ENCODE measurements at regions not wholly inside any gene's neighbourhood (a gene's known extent, or its start where the extent isn't known, plus 50 kb on each side); places are given as distances from the start of the nearest gene placed in this dataset.
"Not testable (repeated sequence)": the region's sequence is repeated elsewhere in the genome, so short reads cannot be mapped to it uniquely, and the experiment has no call there.

- no peak for DNase-seq
Measured at GRCh38 chr6:110558575-110558974, 82.2 kb upstream of the SLC22A16 start.

DNA sequence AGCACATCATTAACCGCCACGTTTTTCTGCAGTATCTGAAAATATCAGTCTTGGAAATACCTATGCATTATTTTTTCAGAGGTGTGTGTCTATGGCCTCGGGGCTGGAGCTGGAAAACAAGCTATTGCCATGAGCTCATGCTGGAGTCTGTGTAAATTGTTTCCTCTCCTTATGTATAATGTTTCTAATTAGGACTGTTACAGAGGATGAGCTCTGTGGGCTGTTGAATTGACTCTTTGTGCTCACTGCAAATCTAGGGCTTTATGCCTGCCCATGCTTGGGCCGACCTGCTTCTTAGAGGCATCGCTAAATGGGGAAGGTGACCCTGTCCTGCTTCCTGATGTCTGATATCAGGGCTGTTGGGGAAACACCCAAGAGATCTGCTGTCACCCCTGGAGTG, 80.8 kb upstream of the SLC22A16 start:
- DNase-seq = no peak

DNA sequence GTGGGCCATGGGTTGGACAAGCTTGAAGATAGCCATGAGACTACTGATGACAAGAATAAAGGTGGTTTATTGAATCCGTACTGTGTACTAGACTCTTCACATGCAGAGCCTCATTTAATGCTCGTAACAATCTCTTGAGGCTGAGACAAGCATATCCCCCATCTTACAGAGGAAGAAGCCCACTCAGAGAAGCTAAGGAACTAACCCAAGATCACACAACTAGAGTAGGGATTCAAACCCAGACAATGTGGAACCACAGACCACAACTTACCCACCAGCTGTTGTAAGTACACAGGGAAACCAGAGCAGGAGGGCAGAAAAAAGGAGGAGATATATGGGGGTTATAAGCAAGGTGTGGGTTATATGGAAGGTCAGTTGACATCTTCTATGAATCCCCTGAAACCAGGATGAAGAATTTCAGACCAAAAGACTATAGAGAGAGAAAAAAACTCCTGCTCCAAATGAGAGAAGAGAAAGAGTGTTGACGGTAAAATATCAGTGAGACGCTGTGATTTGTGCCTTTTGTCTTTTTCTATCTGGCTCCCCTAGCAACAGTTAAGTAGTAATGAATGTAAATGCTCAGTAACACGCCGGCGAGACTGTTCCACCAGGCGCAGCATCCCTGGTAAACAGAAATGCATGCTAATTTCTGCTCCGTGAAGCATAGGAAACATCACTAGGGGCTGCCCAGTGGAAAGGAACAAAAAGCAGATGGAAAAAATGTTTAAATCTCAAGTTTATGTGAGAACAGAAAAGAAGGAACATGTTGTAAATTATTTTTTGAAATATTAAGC, 80.1 kb upstream of the SLC22A16 start:
- DNase-seq = no peak

DNA sequence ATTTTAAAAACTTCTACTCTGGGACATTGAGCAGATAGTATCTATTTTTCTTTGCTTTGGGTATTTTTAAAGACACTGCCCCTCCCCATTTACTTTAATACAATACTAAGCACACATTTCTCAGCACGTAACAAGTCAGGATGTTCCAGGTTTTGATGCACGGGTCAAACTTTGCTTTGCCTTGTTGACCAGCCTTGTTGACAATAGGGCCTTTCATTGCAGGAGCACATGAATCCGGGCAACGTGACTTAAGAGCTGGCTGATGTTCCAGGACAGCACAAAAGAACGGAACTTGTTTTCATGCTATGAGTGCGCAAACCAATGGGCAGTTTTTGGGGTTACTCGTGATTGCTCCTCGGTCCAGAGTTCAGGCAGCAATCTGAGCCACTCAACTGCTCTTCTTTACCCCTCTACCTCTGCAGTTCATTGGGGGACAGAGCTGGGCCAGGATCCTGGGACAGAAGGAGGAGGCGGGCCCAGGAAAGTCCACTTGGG, 78.6 kb upstream of the SLC22A16 start:
- DNase-seq = no peak

DNA sequence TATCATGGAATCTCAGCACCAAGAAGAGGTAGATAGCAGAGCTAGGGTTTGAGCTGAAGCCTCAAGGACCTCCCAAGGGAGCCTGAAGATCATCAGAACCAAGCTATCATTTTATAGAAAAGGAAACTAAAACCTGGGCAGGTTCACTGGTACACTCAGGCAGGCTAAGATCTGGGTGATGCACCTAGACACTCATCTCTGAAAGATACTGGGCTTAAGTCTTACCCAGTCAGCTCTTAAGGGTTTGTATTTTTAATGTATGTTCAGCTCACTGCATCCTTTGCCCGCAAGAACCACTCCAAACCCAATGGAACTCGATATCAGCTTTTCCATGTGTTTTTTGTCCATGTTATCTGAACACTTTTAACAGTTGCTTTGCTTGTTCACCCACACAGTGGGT, 78.0 kb upstream of the SLC22A16 start:
- no peak for DNase-seq

- DNase-seq = no peak
Measured at GRCh38 chr6:110552901-110553641, 76.7 kb upstream of the SLC22A16 start.

GRCh38 chr6:110552076-110552475, 75.7 kb upstream of the SLC22A16 start:
- no peak for DNase-seq

- no peak for DNase-seq
Measured at GRCh38 chr6:110551088-110551487, 74.7 kb upstream of the SLC22A16 start.

- DNase-seq = no peak
Measured at GRCh38 chr6:110550353-110550752, 73.9 kb upstream of the SLC22A16 start.

- no peak for DNase-seq
Measured at GRCh38 chr6:110549277-110549676, 72.9 kb upstream of the SLC22A16 start.

DNA sequence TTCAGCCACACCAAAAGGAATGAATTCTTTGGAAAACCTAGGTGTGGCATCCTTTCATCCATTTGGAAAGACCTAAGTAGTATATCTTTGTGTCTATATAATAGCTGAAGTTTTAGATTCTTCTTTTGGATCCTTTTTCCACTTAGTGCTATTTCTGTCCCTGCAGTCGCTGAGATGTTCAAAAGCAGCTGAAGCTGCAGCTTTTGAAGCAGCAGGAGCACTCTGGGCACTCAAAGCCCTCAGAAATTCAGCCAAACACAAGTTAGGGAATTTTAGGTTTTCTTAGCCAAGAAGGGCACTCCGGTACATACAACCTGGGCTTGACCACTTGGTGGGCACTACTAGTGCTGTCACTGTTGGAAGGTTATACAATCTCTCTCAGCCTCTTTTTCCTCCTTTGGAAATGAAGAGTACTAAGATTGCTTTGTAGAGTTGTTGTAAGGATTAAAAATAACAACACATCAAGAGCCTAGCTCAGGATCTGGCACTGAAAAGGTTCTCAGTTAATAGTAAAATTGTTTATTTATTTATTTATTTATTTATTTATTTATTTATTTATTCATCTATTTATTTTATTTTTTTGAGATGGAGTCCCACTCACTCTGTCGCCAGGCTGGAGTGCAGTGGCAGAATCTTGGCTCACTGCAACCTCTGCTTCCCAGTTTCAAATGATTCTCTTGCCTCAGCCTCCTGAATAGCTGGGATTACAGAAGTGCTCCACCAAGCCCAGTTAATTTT, 71.9 kb upstream of the SLC22A16 start:
- no peak for DNase-seq

DNA sequence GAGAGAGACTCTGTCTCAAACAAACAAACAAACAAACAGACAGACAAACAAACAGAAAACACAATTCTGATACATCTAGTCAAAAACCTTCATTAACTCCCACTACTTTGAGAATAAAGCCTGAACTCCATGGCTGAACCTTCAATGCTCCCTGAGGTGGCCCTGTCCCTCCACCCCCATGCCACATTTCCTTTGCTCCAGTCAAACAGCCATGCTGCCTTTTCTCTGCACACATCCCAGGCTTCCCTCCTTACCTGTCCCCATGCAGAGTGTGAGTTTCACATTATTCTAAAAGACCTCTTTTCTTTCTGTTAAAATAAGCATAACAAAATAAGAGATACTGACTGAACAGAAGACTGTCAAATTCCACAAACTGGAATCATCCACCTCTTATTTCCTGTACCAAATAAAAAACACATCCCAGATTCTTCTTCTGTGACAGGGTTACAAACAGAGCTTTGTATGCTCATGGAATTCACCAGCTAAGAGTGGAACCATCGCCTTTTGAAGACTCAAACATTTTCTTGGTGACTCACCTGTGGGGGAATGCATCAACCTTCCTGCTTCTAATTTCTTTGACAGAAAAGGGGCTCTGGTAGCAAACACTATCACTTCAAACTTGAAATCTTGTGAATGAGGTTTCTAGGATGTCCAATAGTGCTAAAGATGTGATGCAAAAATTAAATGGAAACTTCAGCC, 71.0 kb upstream of the SLC22A16 start:
- DNase-seq = peak; percentile 79

DNA sequence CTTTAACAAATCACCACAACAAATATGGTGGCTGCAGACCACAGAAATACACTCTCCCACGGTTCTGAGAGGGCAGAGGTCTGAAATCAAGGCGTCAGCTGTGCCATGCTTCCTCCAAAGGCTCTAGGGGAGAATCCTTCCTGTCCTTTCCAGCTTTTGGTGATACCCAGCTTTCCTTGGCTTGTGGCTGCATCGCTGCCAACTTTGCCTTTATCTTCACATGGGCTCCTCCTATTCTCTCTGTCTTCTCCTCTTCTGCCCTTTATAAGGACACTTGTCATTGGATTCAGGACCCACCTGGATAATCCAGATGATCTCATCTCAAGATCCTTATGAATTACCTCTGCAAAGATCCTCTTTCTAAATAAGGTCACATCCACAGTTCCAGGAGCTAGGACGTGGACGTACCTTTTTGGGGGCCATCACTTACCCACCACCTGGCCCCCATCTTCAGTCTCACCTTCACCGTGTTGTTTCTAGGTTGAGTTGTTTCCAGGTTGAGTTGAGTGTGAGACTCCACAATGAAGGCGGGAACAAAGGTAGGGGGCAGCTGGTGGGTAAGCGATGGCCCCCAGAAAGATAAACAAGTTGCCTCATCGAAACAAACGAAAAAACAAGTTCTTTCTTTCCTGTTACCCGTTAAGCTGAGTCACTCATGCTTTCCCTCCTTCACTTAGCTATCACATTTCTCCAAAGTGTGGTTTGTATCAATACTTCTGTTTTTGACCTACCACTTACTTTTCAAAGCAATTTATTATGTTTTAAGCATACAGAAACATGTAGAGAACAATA, 68.9 kb upstream of the SLC22A16 start:
- no peak for DNase-seq

GRCh38 chr6:110544472-110544871, 68.1 kb upstream of the SLC22A16 start:
- DNase-seq = no peak

GRCh38 chr6:110543106-110543505, 66.7 kb upstream of the SLC22A16 start:
- DNase-seq = peak; percentile 79

DNA sequence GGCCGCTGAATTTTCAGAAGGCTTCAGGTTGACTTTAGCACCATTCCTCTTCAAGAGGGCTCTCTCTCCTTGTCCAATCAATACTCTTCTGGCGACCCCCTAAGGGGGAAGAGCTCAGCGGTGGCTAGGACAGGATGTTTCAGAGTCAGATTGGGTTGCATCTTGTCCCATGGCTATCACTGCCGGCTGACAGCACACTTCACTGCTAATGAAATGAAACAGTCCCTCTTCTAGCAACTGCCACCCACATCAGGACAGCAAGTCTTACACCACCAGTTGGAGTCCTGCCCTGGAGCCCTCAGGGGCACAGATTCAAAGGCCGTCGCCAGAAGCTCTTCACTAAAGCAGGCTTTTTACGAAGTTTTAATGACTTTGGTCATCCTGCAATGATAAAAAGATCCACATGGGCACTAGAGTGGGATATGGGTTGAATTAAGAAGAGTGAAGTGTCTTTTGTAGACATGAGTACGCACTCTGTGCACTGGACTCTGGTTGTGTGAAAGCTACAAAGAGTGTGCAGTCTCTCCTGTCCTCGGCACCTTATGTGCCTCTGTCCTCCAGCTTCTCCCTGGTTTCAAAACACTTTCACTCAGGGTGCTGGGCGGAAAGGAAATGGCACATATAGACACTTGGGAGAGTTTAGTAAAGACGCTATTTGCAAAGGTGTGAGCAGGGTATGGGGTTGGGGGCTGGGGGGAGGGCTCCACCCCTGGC, 66.1 kb upstream of the SLC22A16 start:
- no peak for DNase-seq

DNA sequence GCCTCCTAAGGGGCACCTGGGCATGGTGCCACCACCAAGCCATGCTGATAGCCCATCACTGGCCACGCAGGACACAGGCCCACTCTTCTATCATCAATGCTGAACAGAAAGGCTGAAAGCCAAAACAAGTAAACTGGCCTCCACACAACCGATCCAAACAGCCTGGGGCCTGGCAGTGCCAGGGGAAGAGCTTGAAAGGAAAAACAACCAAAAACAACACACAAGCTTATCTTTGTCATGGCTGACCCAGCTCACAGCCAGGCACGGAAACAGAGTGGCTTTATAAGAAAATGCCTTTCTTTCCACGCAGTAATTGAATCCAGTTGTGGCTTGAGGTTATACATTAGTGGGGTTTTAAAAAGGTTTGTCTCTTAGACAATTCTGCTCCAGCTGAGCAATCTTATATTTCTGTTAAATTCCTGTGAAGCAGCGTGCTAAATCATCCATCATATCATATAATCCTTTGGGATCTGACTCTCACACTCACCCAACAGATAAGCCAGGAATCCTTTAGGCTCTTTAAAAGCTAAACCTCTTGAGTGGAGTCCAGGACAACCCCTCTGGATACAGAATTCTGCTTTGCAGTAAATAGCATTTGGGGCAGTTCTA, 65.4 kb upstream of the SLC22A16 start:
- peak; percentile 43 for DNase-seq

GRCh38 chr6:110539277-110540019, 63.0 kb upstream of the SLC22A16 start:
- DNase-seq = not testable (repeated sequence)

DNA sequence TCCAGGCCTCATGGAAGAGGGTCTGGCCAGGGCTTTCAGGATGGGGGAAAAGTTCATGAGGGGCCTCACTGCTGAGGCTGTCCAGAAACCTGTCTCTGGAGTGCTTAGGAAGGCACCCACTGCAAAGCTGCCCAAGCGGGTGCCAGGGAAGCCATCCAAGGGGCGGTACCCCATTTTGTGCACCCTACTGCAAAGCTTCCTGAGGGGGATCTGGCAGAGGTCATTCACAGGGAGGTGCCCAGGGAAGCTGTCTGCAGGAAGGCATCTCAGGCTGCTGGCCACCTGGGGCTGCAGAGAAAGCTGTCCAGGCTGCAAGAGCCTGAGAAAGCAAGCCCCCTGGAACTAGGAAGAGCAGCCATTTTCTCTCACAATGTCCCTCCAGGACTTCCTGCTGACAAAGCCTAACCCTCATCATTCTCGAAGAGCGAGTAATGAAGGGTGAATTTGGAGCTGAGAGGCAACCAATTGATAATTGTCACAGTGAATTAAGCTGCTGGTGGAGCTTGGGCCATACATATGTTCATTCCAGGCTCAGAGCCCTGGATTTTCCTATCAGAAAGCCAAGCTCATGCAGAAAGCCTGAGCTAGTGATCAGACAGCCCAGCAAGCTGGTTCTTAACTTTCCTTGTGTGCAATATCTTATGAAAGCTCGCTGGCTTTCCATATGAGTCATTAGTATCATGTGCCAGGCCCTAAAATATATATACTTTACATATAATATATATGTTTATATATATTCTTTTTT, 62.2 kb upstream of the SLC22A16 start:
- DNase-seq = no peak
